A673 (cell line): ENCODE measurements at regions not wholly inside any gene's neighbourhood (a gene's known extent, or its start where the extent isn't known, plus 50 kb on each side); places are given as distances from the start of the nearest gene placed in this dataset.

Source experiments
- BruUV-seq: library from RNA; stranded (reverse); fragments of 400-500 nt; replicated peaks from 2 replicates; lab custom pipeline; 2021; lab: Mats Ljungman, UMichigan
- CTCF ChIA-PET: fragments of 300-600 bp; sonication (Branson Sonifier 250); formaldehyde crosslinking; loops from one replicate; lab custom pipeline; 2022; ENCODE audit warnings: antibody characterized with exemption; lab: Charles Lee
- POLR2A ChIA-PET: fragments of 300-600 bp; sonication (Branson Sonifier 250); formaldehyde crosslinking; loops from one replicate; lab custom pipeline; 2022; ENCODE audit warnings: antibody characterized with exemption; ENCODE audit not compliant: low non-redundant PET; lab: Charles Lee
- DNase-seq: peaks from one replicate; pipeline ENCODE4 v3.0.0-alpha.2; 2015; ENCODE audit warnings: low spot score
- H3K27ac ChIP-seq: fragments of 200-600 bp; sonication (generic); 2 replicates; pipeline ENCODE4 v1.5.1; 2016; ENCODE audit warnings: mixed run types, low read depth, mild to moderate bottlenecking, mixed read lengths, antibody characterized with exemption, low read length; ENCODE audit not compliant: poor library complexity, severe bottlenecking
- H3K27me3 ChIP-seq: fragments of 200-600 bp; sonication (generic); replicated peaks from 2 replicates; pipeline ENCODE4 v1.6.1; 2017; ENCODE audit warnings: mixed run types, low read depth, mild to moderate bottlenecking, mixed read lengths, antibody characterized with exemption, low read length; ENCODE audit not compliant: insufficient read depth, poor library complexity
- H3K36me3 ChIP-seq: fragments of 200-600 bp; sonication (generic); 2 replicates; pipeline ENCODE4 v1.6.1; 2016; ENCODE audit warnings: mixed run types, mild to moderate bottlenecking, mixed read lengths, antibody characterized with exemption, low read length; ENCODE audit not compliant: insufficient read depth, poor library complexity, severe bottlenecking
- H3K4me1 ChIP-seq: fragments of 200-600 bp; sonication (generic); 2 replicates; pipeline ENCODE4 v1.6.1; 2017; ENCODE audit warnings: mixed run types, mild to moderate bottlenecking, mixed read lengths, antibody characterized with exemption, low read length; ENCODE audit not compliant: insufficient read depth, poor library complexity, severe bottlenecking
- H3K4me3 ChIP-seq: fragments of 200-600 bp; sonication (generic); 2 replicates; pipeline ENCODE4 v1.5.1; 2016; ENCODE audit warnings: low read depth, mixed run types, mild to moderate bottlenecking, mixed read lengths, low read length; ENCODE audit not compliant: poor library complexity, severe bottlenecking
- H3K9me3 ChIP-seq: fragments of 200-600 bp; sonication (generic); 2 replicates; pipeline ENCODE4 v1.6.1; 2016; ENCODE audit warnings: mixed run types, low read depth, mild to moderate bottlenecking, mixed read lengths, antibody characterized with exemption, low read length; ENCODE audit not compliant: poor library complexity, severe bottlenecking
- CTCF ChIP-seq: fragments of 300-800, 200-600 bp; sonication (generic); conservative IDR thresholded peaks from 2 replicates; pipeline ENCODE4 v1.5.1; 2017; ENCODE audit warnings: low read depth, mild to moderate bottlenecking, antibody characterized with exemption, low read length, moderate library complexity, mixed read lengths
- EZH2 ChIP-seq: fragments of 200-600 bp; sonication (generic); IDR thresholded peaks from 2 replicates; pipeline ENCODE4 v1.6.1; 2017; ENCODE audit warnings: borderline replicate concordance, low read depth, mild to moderate bottlenecking, mixed read lengths, antibody characterized with exemption, low read length; ENCODE audit not compliant: poor library complexity, severe bottlenecking
- intact Hi-C: fragments of 100-400 bp; cut with micrococcal nuclease; formaldehyde crosslinking; loops from one replicate; pipeline ENCODE4 v1.10.0; 2022; ENCODE audit not compliant: unreplicated experiment

GRCh38 chr1:96541491-96541890, 180.1 kb upstream of the PTBP2 start:
- TF ChIP-seq CTCF (no peak), EZH2 (no peak)
- no peaks in the 10 kb centered on the region for H3K9me3 ChIP-seq
- peaks cover 19% of the 10 kb centered on the region for H3K4me1 ChIP-seq
- intact Hi-C loops: no loop called here
- no peak overlapping the region for H3K27ac ChIP-seq
- ChIA-PET CTCF (no interaction called here), POLR2A (no interaction called here)
- no peaks in the 10 kb centered on the region for H3K27me3 ChIP-seq
- H3K4me3 ChIP-seq: no peak overlapping the region
- no peak for DNase-seq
- no TSS peak for BruUV-seq
- H3K36me3 ChIP-seq: no peaks in the 10 kb centered on the region

DNA sequence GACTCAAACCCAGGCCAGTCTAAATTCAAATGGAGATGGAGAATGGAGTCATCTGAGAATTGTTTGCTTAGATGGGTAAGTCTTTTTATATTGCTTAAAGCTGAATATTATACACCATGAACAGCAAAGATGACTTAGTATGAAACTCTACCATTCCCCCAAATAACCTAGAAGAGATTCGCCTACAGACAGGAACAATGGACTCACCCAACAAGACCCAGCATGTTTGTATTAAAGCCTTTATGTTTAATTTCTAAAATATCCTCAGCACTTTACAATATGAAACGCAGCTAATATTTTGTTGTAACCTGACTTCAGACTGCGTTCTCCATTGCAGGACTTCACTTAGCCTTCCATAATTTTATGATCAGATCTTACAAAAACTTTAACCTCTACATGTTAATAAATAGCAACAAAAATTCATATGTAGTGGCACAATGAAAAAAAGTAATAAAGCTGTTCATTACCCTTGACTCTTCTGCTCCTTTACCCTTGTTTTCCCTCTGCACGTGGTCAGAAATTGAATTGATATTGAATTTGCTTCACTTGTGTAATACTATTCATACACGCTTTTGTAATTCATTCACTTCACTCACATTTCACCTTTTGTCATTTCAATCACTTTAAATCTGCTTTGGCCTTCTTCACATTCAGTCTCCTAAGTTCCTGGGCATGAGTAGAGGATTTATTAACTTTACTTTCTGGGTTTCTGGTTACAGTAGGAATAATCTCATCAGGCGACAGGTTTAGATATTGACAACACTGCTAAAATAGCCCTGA, 177.3 kb upstream of the PTBP2 start:
- no peaks in the 10 kb centered on the region for H3K9me3 ChIP-seq
- H3K27ac ChIP-seq: no peak overlapping the region
- CTCF ChIA-PET: no interaction called here
- no TSS peak for BruUV-seq
- no peak for DNase-seq
- TF ChIP-seq EZH2 (no peak), CTCF (no peak)
- no peaks in the 10 kb centered on the region for H3K27me3 ChIP-seq
- no peak overlapping the region for H3K4me3 ChIP-seq
- intact Hi-C loops: no loop called here
- H3K36me3 ChIP-seq: no peaks in the 10 kb centered on the region
- POLR2A ChIA-PET: no interaction called here
- H3K4me1 ChIP-seq: peaks cover 5% of the 10 kb centered on the region

GRCh38 chr1:96544831-96545221, 176.8 kb upstream of the PTBP2 start:
- no peak for DNase-seq
- ChIA-PET POLR2A (no interaction called here), CTCF (no interaction called here)
- Histone ChIP-seq H3K9me3 (no peaks in the 10 kb centered on the region), H3K4me3 (no peak overlapping the region), H3K27me3 (no peaks in the 10 kb centered on the region), H3K4me1 (no peaks in the 10 kb centered on the region), H3K36me3 (no peaks in the 10 kb centered on the region), H3K27ac (no peak overlapping the region)
- TF ChIP-seq CTCF: no peak
- no peak for TF ChIP-seq EZH2
- no TSS peak for BruUV-seq
- intact Hi-C loops: no loop called here
